ENCODE measurements at regions not wholly inside any gene's neighbourhood (a gene's known extent, or its start where the extent isn't known, plus 50 kb on each side); places are given as distances from the start of the nearest gene placed in this dataset.

DNA sequence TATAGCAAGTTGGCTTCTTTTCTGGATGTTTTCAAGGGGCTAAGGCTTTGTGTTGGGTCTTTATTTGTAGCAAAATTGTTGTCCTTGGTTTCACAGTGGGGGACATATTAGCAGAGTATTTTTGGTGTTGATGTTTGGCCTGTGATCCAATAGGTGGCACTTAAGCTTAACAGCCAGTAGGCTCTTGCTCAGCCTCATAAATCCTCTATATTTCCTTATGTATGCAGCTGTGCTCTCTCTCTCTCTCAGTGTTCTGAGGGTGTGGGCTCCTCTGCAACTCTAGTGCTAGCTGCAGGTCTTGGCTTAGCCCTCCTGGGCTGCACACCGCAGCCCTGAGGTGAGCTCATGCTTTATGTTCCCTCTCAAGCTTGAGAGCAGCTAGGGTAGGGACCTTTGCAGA lies 195.0 kb upstream of the GHR start:
- TF ChIP-seq, protein P1, sequence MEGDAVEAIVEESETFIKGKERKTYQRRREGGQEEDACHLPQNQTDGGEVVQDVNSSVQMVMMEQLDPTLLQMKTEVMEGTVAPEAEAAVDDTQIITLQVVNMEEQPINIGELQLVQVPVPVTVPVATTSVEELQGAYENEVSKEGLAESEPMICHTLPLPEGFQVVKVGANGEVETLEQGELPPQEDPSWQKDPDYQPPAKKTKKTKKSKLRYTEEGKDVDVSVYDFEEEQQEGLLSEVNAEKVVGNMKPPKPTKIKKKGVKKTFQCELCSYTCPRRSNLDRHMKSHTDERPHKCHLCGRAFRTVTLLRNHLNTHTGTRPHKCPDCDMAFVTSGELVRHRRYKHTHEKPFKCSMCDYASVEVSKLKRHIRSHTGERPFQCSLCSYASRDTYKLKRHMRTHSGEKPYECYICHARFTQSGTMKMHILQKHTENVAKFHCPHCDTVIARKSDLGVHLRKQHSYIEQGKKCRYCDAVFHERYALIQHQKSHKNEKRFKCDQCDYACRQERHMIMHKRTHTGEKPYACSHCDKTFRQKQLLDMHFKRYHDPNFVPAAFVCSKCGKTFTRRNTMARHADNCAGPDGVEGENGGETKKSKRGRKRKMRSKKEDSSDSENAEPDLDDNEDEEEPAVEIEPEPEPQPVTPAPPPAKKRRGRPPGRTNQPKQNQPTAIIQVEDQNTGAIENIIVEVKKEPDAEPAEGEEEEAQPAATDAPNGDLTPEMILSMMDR (IDR thresholded peaks at IDR 0.05; ENCODE audit: low read length), result no peak
- no peak for TF ChIP-seq EZH2 (optimal IDR thresholded peaks at IDR 0.05; ENCODE audit: low read depth, low read length)
